Ascending aorta (tissue), 2 donors: ENCODE measurements at regions not wholly inside any gene's neighbourhood (a gene's known extent, or its start where the extent isn't known, plus 50 kb on each side); places are given as distances from the start of the nearest gene placed in this dataset.

ENCODE experiments used
- DNase-seq, 2 donors: peaks; one replicate each; pipeline ENCODE4 v3.0.0-alpha.2; 2019; ENCODE audit warnings: low spot score in 2 of 2
- H3K27ac ChIP-seq, 2 donors: fragments of 200-600 bp; sonication (generic); one replicate each; pipeline ENCODE4 v1.5.1; 2016 to 2017; ENCODE audit warnings: mild to moderate bottlenecking in 1 of 2
- H3K27me3 ChIP-seq: fragments of 200-600 bp; sonication (generic); one replicate; pipeline ENCODE4 v1.5.1; 2017
- H3K36me3 ChIP-seq, 2 donors: fragments of 200-600 bp; sonication (generic); one replicate each; pipeline ENCODE4 v1.5.1; 2016
- H3K4me1 ChIP-seq, 2 donors: fragments of 200-600 bp; sonication (generic); one replicate each; pipeline ENCODE4 v1.5.1; 2016 to 2017; ENCODE audit warnings: mild to moderate bottlenecking in 1 of 2
- H3K4me3 ChIP-seq, 2 donors: fragments of 200-600 bp; sonication (generic); one replicate each; pipeline ENCODE4 v1.5.1; 2016 to 2017; ENCODE audit warnings: mild to moderate bottlenecking in 1 of 2
- H3K9me3 ChIP-seq, 2 donors: fragments of 200-600 bp; sonication (generic); one replicate each; pipeline ENCODE4 v1.5.1; 2016
- intact Hi-C: fragments of 100-400 bp; cut with DNase I; formaldehyde crosslinking; loops from one replicate; pipeline ENCODE4 v1.15.1; 2023
- TF ChIP-seq, protein P1 (sequence below), 3 experiments: fragments of 200-600 bp in 2 of 3; fragments of 450-650 bp in 1 of 3; sonication (generic) in 2 of 3; IDR thresholded peaks; one replicate each; pipeline ENCODE4 v1.5.1; 2016 to 2019; ENCODE audit warnings: antibody characterized with exemption in 3 of 3, mild to moderate bottlenecking in 1 of 3, moderate library complexity in 1 of 3

- Histone ChIP-seq H3K4me3 (no peak overlapping the region), H3K4me1 (no peaks in the 10 kb centered on the region), H3K27me3 (no peaks in the 10 kb centered on the region), H3K9me3 (no peaks in the 10 kb centered on the region), H3K36me3 (no peaks in the 10 kb centered on the region), H3K27ac (no peak overlapping the region)
- intact Hi-C loops: no loop called here
- TF ChIP-seq, protein P1, sequence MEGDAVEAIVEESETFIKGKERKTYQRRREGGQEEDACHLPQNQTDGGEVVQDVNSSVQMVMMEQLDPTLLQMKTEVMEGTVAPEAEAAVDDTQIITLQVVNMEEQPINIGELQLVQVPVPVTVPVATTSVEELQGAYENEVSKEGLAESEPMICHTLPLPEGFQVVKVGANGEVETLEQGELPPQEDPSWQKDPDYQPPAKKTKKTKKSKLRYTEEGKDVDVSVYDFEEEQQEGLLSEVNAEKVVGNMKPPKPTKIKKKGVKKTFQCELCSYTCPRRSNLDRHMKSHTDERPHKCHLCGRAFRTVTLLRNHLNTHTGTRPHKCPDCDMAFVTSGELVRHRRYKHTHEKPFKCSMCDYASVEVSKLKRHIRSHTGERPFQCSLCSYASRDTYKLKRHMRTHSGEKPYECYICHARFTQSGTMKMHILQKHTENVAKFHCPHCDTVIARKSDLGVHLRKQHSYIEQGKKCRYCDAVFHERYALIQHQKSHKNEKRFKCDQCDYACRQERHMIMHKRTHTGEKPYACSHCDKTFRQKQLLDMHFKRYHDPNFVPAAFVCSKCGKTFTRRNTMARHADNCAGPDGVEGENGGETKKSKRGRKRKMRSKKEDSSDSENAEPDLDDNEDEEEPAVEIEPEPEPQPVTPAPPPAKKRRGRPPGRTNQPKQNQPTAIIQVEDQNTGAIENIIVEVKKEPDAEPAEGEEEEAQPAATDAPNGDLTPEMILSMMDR (IDR thresholded peaks at IDR 0.05): no peak
- no peak for DNase-seq
Measured at GRCh38 chr10:61278556-61278955, 174.6 kb downstream of the TMEM26 start.

- H3K27me3 ChIP-seq: no peaks in the 10 kb centered on the region
- peaks cover 0 to 4% of the 10 kb centered on the region in 2 donors for H3K4me1 ChIP-seq
- H3K9me3 ChIP-seq: no peaks in the 10 kb centered on the region
- TF ChIP-seq, protein P1 (IDR thresholded peaks at IDR 0.05): no peak
- intact Hi-C loops: no loop called here
- no peak overlapping the region for H3K27ac ChIP-seq
- DNase-seq: no peak
- no peak overlapping the region for H3K4me3 ChIP-seq
- no peaks in the 10 kb centered on the region for H3K36me3 ChIP-seq
Measured at GRCh38 chr10:61272781-61273180, 180.4 kb downstream of the TMEM26 start.

GRCh38 chr10:61271127-61271780, 181.9 kb downstream of the TMEM26 start:
- DNase-seq: no peak
- Histone ChIP-seq H3K4me3 (no peak overlapping the region), H3K36me3 (no peaks in the 10 kb centered on the region), H3K4me1 (peaks cover 0 to 4% of the 10 kb centered on the region in 2 donors), H3K27ac (no peak overlapping the region), H3K27me3 (no peaks in the 10 kb centered on the region), H3K9me3 (no peaks in the 10 kb centered on the region)
- TF ChIP-seq, protein P1 (IDR thresholded peaks at IDR 0.05): peak in 1 of 3 experiments; percentile 10
- intact Hi-C loops: no loop called here

DNA sequence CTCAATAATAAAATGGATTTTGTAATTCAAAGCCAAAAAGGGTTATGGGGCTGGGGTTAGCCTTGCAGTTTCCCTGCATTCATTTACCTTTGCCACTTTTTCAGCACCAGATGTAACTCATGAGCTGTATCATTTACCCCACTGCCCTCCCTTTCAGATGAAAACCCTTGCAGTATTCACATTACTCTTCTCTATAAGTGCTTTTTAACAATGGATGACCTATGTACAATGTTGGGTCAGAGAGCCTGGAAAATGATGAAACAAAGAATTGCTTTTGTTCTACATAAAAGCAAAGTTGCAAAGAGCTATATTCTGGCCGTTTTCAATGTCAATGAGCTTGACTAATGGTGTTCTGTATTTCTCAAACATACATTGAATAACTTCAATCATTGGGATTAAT, 189.7 kb downstream of the TMEM26 start:
- Histone ChIP-seq H3K4me1 (no peaks in the 10 kb centered on the region), H3K4me3 (no peak overlapping the region), H3K27me3 (no peaks in the 10 kb centered on the region), H3K36me3 (no peaks in the 10 kb centered on the region), H3K9me3 (no peaks in the 10 kb centered on the region), H3K27ac (no peak overlapping the region)
- no peak for DNase-seq
- intact Hi-C loops: no loop called here
- TF ChIP-seq, protein P1 (IDR thresholded peaks at IDR 0.05): no peak

DNA sequence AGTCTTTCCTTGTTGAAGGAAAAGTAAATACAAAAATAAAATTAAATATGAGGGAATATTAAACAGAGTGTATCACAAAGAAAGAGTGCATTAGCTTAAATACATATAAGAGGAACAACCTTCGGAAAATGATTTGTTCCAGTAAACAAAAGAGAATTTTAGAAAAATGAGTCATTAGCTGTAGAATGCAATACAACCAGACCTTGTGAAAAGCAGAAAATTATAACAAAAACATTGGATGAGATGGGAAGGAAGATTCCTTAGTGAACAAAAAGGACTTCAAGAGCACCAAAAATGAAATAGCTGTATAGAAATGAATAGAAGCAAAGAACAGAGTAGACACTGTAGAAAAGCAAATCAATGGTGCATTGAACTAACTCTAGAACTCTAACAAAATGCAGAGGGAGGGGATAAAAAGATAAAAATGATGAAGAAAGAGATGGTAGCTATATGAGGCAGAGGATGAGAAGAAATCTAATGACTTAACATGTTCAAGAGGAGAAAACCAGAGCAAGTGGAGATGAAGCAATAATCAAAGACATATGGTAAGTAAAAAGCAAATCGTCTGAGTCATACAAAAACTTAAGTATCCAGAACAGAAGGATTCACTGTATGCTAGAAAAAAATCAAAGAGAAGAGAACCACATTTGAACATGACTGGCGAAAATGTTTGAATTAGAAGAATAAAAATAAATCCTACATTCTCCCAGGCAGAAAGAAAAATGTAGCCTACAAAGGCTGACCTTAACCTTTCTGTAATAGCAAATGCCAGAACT, 190.5 kb downstream of the TMEM26 start:
- Histone ChIP-seq H3K36me3 (no peaks in the 10 kb centered on the region), H3K4me1 (no peaks in the 10 kb centered on the region), H3K27me3 (no peaks in the 10 kb centered on the region), H3K27ac (no peak overlapping the region), H3K4me3 (no peak overlapping the region), H3K9me3 (no peaks in the 10 kb centered on the region)
- intact Hi-C loops: no loop called here
- DNase-seq: no peak
- TF ChIP-seq, protein P1 (IDR thresholded peaks at IDR 0.05): no peak
